GM10266 (cell line): ENCODE measurements at regions not wholly inside any gene's neighbourhood (a gene's known extent, or its start where the extent isn't known, plus 50 kb on each side); places are given as distances from the start of the nearest gene placed in this dataset.
"Not testable (repeated sequence)": the region's sequence is repeated elsewhere in the genome, so short reads cannot be mapped to it uniquely, and the experiment has no call there.

Source experiments
- DNase-seq: peaks from one replicate; pipeline ENCODE4 v3.0.0; 2012; ENCODE audit errors: extremely low spot score
- TF ChIP-seq, protein P1 (sequence below): IDR thresholded peaks from 2 replicates; pipeline ENCODE4 v1.5.1; 2012; ENCODE audit warnings: mild to moderate bottlenecking, low read depth; ENCODE audit not compliant: control insufficient read depth, insufficient read depth; ENCODE audit errors: missing control alignments

DNA sequence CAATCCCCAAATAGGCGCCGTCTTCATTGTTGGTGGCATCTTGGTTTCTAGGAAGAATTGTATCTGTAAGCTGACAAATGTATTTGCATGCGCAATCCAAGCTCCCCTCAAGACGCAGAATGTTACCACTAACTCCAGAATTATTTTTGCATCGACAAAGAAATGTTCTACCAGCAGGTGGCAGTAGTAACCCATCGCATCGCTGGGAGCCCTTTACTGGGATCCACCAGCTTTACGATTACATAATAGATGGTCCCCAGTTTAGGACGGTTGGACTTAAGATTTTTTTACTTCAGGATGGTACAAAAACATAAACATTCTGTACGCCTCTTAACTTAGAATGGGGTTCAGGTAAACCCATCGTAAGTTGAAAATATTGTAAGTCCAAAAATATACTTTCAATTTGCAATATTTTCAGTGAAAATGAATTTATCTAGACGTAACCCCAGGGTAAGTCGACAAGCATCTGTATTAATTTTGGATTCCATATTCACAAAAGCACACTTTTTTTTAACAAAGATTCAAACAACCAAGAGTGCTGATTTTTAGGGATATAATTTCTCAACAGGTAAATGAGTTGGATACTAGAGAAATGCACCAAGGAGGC lies 114.0 kb upstream of the COBL start:
- TF ChIP-seq, protein P1, sequence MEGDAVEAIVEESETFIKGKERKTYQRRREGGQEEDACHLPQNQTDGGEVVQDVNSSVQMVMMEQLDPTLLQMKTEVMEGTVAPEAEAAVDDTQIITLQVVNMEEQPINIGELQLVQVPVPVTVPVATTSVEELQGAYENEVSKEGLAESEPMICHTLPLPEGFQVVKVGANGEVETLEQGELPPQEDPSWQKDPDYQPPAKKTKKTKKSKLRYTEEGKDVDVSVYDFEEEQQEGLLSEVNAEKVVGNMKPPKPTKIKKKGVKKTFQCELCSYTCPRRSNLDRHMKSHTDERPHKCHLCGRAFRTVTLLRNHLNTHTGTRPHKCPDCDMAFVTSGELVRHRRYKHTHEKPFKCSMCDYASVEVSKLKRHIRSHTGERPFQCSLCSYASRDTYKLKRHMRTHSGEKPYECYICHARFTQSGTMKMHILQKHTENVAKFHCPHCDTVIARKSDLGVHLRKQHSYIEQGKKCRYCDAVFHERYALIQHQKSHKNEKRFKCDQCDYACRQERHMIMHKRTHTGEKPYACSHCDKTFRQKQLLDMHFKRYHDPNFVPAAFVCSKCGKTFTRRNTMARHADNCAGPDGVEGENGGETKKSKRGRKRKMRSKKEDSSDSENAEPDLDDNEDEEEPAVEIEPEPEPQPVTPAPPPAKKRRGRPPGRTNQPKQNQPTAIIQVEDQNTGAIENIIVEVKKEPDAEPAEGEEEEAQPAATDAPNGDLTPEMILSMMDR = peak; percentile 70

DNA sequence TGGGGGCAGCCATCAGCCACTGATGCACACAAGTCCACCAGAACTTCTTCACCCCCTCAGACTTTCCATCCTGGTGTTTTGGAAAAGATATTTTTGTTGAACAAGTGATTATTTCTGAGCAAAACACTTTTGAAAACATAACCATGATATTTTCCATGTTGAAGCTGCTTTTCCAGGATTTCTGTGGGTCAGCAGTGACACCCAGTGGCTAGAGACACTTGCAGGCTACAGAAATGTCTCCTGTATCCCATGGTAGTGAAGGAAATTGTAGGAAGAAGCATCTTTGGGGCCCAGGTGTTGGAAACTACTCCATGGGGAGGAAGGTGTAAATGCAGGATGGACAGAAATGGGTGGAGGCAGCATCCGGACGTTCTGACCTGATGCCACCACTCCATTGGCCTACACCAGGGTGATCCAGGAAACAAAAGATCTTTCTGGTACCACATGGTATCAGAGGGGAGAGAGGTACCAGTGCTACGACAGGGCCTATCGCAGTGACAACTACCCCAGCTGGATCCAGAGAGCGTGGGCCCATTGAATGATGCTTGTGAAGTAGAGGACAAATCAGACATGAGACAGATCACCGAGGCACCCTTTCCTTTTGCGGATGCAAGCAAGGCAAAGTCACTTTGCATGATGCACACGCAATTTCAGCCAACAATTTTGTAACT lies 111.7 kb upstream of the COBL start:
- TF ChIP-seq, protein P1 = no peak
- DNase-seq = no peak

More for the DNA sequence above, 114.0 kb upstream of the COBL start:
- peak; percentile 58 for DNase-seq

DNA sequence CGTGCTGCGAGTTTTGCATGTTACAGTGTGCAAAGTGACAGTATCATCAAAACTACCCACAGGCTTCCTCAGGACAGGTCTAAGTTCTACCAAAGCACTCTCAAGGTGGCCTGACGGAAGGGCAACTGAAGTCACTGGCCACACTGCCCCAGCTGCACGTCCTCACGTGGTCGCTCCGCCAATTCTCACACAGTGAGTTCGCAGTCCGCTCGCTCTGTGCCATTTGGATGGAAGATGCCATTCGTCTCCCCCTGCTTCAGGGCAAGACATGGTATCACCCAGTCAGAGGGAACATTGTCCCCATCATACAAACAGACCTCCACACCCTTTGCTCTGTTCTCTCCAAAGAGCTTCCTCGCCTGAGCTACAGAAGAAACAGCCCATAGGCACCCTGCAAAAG lies 109.6 kb upstream of the COBL start:
- DNase-seq = no peak
- TF ChIP-seq, protein P1 = no peak

DNA sequence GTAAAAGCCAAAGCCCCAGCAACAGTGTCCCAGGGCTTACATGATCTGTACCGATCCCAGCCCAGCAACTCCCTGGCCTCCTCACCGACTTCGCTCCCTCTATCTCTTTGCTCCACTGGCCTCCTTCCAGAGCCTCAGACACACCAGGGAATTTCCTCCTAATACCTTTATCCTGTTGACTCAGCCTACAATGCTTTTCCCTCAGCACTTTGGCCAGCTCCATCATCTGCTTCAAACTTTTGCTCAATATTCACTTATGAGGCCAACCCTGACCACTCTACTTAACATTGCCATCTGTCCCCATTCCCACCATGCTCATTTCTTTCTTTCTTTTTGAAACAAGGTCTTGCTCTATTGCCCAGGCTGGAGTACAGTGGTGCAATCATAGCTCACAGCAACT lies 93.3 kb upstream of the COBL start:
- not testable (repeated sequence) for DNase-seq

DNA sequence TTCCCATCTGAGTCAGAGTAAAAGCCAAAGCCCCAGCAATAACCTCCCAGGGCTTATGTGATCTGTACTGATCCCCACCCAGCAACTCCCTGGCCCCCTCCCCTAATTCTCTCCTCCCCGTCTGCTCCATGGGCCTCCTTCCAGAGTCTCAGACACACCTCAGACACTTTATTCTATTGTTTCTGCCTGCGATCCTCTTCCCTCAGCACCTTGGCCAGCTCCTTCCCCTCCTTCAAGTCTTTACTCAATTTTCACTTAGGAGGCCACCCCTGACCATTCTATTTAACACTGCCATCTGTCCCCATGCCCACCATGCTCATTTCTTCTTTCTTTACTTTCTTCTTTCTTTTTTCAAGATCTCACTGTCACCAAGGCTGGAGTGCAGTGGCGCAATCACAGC lies 81.0 kb upstream of the COBL start:
- DNase-seq = not testable (repeated sequence)

DNA sequence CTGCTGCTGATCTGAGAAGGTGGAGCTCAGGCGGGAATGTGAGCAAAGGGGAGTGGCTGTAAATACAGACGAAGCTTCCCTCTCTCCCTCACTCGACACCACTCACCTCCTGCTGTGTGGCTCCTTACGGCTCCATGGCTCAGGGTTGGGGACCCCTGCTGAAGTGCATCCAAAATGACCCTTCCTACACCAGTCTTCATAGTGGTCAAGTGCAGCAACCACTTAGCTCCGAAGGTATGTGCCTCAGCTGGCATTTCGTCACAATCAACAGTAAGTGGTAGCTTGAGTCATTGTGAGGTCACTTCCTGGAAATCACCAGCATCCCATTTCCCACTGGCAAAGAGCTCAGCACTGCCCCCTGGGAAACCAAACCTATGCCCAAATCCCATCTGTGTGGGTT lies 76.4 kb upstream of the COBL start:
- DNase-seq = not testable (repeated sequence)

DNA sequence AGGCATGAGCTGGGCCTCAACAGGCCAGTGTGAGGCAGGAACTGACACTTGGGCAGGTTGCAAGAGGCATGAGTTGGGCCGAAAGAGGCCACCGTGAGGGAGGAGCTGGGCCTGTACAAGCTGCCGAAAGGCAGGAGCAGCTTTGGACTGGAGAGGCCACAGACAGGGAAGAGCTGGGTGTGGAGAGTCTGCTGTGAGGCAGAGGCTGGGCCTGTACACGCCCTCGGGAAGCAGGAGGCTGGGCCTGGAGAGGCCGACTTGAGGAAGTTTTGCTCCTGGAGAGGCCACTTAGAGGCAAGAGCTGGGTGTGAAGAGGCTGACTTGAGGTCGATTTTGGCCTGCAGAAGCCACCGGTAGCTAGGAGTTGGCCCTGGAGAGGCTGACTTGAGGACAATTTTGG lies 73.3 kb upstream of the COBL start:
- not testable (repeated sequence) for DNase-seq

DNA sequence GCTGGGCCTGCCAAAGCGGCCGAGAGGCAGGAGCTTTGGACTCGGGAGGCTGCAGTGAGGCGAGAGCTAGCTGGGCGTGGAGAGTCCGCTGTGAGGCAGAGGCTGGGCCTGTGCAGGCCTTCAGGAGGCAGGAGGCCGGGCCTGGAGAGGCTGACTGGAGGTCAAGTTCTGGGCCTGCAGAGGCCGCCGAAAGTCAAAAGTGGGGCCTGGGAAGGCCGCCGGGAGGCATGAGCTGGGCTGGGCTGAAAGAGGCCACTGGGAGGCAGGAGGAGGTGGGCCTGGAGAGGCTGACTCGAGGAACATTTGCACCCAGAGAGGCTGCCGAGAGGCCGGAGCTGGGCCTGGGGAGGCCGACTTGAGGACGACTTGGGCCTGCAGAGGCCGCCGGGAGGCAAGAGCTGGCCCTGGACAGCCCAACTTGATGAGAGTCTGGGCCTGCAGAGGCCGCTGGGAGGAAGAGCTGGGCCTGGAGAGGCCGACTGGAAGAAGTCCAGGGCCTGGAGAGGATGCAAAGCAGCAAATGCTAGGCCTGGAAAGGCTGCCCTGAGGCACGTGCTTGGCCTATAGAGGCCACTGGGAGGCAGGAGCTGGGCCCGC lies 72.7 kb upstream of the COBL start:
- not testable (repeated sequence) for DNase-seq

DNA sequence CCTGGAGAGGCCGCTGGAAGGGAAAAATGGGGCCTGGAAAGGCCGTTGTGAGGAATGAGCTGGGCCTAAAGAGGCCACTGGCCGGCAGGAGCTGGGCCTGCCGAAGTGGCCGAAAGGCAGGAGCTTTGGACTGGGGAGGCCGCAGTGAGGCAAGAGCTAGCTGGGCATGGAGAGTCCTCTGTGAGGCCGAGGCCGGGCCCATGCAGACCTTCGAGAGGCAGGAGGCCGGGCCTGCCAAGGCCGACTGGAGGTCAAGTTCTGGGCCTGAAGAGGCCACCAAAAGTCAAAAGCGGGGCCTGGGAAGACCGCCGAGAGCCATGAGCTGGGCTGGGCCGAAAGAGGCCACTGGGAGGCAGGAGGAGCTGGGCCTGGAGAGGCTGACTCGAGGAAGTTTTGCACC lies 71.6 kb upstream of the COBL start:
- DNase-seq = not testable (repeated sequence)

DNA sequence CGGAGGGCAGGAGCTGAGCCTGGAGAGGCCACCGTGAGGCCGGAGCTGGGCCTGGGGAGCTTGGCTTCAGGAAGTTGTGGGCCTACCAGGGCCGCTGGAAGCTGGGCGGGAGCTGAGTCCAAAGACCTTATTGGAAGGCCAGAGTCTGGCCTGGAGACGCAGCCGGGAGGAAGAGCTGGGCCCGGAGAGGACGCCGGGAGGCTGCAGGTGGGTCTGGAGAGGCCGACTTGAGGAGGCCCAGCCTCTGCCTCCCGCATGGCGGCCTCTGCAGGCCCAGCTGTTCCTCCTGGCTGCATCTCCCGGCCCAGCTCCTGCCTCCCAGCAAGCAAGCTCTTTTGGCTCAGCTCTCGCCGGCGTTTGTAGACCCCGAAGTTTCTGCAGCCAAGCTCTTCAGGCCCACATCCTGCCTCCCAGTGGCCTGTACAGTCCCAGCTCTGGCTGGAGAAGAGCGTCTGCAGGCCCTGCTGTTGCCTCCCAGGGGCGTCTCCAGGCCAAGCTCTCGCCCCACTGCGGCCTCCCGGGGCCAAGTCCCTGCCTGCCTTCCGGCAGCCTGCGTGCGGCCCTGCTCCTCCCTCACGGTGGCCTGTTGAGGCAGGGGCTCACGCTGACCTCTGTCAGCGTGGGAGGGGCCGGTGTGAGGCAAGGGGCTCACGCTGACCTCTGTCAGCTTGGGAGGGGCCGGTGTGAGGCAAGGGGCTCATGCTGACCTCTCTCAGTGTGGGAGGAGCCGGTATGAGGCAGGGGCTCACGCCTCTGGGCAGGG lies 70.4 kb upstream of the COBL start:
- DNase-seq = not testable (repeated sequence)

DNA sequence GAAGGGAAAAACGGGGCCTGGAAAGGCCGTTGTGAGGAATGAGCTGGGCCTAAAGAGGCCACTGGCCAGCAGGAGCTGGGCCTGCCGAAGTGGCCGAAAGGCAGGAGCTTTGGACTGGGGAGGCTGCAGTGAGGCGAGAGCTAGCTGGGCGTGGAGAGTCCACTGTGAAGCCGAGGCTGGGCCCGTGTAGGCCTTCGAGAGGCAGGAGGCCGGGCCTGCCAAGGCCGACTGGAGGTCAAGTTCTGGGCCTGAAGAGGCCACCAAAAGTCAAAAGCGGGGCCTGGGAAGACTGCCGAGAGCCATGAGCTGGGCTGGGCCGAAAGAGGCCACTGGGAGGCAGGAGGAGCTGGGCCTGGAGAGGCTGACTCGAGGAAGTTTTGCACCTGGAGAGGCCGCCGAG lies 69.6 kb upstream of the COBL start:
- DNase-seq = not testable (repeated sequence)

DNA sequence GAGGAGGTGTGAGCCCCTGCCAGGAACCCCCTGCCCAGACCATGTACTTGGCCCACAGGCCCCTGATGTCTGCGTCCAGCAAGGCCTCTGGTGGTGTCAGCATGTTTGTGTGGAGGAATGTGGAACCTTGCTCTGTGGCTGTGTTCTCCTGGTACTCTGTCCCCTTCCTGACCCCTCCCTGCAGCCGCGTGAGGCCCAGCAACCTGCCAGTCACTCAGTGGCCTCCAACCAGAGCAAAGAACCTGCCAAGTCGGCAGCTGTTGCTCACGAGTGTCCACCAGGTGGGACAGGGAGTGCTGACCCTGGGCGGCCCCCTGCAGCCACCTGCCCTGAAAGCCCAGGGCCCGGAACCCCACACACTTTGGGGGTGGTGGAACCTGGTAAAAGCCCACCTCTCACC lies 65.6 kb upstream of the COBL start:
- not testable (repeated sequence) for DNase-seq
